Activated CD8-positive, alpha-beta memory T cell treated with anti-CD3 and anti-CD28 coated beads for 48 hours (primary cell): ENCODE measurements at regions not wholly inside any gene's neighbourhood (a gene's known extent, or its start where the extent isn't known, plus 50 kb on each side); places are given as distances from the start of the nearest gene placed in this dataset.
"Not testable (repeated sequence)": the region's sequence is repeated elsewhere in the genome, so short reads cannot be mapped to it uniquely, and the experiment has no call there.

Experiments
- DNase-seq, 3 experiments: peaks; one replicate each; pipeline ENCODE4 v3.0.0-alpha.2; 2020; ENCODE audit warnings: low read depth in 2 of 3, low spot score in 2 of 3

DNA sequence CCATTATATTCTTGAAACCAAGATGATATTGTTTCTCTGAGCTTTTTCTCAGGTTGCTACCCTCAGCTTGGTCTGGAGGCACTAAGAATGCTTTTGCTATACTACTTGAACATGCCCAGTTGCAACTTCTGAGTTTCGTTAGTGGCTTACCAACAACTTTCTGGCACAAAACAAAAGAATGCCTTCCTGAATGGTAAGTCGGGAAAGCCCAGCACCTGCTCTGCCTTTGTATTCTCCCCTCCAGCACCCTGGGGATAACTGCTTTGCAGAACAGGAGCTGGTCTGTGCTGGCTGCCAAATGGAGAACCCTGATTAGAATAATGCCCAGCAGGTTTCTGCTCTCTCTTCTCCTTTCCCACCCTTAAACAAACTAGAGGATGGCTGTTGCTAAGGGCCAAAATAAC is 149.3 kb downstream of the TGFB2 start:
- no peak for DNase-seq

- DNase-seq, result no peak
These were observed 150.8 kb downstream of the TGFB2 start for GRCh38 chr1:218495931-218496330.

- no peak for DNase-seq
These were observed 151.4 kb downstream of the TGFB2 start for GRCh38 chr1:218496561-218496960.

DNA sequence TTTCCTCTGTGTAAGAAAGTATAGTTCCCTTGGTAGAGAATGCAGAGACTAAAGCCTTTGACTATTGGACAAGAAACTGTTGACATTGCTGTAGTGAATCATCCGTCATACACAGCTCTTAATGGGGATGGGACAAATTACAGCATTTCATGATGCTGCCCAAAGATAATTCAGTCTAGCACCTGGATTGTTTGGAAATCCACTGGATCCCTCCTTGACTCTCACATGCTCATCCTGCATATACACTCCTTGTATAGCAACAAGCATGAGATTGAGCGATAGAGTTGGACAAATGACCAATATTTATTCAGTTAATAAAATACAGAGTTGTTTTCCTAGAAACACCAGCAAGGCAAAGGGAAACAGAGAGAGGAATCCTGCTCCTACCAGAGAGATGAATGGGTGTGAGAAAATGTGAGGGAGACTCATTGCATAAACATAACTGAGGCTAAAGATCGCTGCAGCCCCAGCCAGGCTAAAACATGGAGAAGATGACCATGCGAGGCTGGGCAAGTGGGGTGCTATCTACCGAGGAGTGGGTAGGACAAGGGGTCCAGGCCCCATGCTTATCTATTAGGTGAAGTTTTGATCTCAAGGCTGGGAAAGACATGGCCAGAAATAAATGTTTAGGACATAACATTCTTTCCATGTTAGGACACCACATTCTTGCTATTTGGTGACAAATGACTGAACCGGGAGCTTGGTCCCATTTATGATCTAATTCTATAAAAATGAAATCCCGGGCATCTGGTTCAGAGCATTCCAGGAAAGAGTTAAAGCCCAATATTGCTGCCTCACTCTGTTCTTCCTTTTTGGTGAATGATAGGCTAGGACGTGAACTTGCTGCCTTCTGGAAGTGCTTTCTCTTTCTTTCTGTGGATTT is 153.2 kb downstream of the TGFB2 start:
- DNase-seq, result no peak

- no peak for DNase-seq
These were observed 154.0 kb downstream of the TGFB2 start for GRCh38 chr1:218499011-218499691.

DNA sequence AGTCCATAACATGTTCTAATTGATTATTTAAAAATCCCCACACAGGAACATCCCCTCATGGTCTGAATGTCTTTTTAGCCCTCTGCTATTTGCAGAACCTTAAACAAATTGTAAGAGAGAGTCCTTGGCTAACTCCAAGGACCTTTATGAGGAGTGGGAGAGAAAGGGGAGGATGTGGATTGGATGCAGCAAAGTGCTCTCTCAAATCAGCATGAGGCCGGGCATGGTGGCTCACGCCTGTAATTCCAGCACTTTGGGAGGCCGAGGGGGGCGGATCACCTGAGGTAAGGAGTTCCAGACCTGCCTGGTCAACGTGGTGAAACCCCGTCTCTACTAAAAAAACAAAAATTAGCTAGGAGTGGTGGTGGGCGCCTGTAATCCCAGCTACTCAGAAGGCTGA is 154.8 kb downstream of the TGFB2 start:
- no peak for DNase-seq

DNA sequence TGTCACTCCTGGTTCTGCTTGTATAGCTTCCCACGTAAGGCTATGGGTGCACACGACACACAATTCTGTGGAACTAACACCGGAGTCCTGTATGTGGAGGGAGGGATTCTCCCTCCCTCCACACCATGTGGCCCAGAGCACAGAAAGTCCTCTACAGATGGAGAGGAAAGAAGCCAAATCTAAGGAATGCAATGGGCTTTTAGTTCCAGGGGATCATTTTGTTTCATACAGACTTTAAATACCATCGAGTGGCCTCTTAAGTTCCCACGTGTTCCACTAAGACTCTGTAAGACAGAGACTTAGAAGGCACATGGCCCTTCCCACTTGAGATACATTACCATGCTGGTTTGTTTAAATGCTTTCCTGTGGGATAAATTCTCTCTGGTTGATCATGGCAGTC is 156.0 kb downstream of the TGFB2 start:
- no peak for DNase-seq

DNA sequence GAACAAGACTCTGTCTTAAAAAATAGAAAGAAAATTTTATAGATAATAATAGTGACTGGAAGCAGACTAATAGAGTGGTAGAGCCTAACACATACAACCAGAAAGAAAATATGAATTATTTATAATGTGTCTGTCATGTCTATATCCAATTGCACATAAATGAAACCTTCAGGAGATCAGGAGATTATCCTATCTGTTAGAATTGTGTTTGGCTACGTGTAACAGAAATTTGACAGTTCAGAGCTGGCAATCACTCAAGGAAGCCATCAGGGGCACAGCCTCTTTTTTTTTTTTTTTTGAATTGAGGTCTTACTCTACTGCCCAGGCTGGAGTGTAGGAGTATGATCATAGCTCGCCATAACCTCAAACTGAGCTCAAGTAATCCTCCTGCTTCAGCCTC is 157.2 kb downstream of the TGFB2 start:
- DNase-seq, result no peak

DNA sequence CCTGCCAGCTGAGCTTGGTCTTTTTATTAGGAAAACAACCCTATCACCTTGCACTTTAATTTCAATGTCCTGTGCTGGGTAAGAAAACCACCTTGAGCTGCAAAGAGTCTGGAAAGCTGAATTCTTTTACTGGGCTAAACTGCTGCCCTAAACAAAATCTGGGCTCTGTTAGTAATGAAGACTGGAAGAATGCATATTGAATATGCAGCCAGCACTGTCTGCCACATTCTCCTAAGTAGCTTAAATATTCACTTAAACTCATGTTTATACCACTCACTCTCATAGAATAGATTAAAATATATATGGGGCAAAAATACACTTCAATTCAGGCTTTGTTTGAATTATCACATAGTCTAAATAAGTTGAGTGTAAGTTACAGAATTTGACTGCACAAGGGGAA is 158.0 kb downstream of the TGFB2 start:
- DNase-seq, result no peak

DNA sequence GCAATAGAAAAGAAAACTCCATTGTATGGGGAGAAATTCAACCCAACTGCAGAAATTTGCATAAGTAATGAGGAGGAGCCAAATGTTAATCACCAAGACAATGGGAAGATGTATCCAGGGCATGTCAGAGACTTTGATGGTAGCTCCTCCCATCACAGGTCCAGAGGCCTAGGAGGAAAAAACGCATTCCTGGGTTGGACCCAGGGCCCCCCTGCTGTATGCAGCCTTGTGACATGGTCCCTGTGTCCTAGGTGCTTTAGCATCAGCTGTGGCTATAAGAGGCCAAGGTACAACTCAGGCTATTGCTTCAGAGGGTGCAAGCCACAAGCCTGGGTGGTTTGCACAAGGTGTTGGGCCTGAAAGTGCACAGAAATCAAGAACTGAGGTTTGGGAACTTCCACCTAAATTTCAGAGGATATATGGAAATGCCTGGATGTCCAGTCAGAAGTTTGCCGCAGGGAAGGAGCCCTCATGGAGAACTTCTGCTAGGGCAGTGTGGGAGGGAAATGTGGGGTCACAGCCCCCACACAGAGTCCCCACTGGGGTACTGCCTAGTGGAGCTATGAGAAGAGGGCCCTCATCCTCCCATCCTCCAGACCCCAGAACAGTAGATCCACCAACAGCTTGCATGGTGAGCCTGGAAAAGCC is 162.3 kb downstream of the TGFB2 start:
- DNase-seq, result no peak

GRCh38 chr1:218510153-218510772 is 165.1 kb downstream of the TGFB2 start:
- DNase-seq, result no peak

DNA sequence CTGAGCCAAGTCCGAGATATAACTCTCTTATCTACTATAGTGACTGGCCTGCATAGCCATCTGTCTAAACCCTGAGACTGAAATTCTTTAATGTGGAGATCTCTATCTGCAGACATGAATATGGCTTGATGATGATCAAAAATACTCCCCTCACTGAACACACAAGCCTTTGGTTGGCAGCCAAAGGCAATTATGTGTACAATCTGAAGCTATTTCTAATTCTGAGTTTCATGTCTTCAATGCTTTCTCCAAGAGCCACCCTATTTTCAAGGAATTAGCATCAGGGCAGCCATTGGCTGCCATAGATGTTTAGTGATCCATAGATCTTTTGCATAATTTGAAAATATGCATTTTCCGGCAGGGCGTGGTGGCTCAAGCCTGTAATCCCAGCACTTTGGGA is 168.2 kb downstream of the TGFB2 start:
- no peak for DNase-seq

- DNase-seq, result no peak
These were observed 169.6 kb downstream of the TGFB2 start for GRCh38 chr1:218514689-218515088.

GRCh38 chr1:218516526-218516925 is 171.4 kb downstream of the TGFB2 start:
- DNase-seq, result no peak

GRCh38 chr1:218517459-218517858 is 172.3 kb downstream of the TGFB2 start:
- DNase-seq, result no peak

DNA sequence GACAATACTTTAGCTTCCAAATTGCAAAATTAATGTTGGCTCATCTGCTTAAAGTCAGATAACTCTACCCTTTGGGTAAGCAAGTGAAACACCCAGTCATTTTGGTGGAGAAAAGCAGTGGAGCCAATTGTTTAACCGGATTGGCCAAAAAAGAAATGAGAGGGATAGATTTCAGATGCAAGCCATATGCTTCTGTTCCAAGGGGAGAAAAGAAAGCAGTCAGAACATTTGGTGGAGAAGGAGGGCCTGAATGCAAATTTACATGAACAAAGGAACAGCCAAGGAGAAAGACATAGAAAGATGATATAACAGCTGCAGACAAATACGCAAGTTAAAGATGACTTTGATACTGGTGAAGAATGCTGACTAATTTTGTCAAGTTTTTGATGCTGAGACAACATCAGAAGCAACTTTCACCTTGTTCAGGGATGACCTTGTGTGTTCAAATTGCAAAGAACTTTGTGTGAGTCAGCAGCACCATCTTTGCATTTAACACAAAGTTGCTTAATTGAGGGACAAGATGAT is 173.1 kb downstream of the TGFB2 start:
- DNase-seq, result no peak

- DNase-seq, result not testable (repeated sequence)
These were observed 175.5 kb downstream of the TGFB2 start for GRCh38 chr1:218520646-218521045.

DNA sequence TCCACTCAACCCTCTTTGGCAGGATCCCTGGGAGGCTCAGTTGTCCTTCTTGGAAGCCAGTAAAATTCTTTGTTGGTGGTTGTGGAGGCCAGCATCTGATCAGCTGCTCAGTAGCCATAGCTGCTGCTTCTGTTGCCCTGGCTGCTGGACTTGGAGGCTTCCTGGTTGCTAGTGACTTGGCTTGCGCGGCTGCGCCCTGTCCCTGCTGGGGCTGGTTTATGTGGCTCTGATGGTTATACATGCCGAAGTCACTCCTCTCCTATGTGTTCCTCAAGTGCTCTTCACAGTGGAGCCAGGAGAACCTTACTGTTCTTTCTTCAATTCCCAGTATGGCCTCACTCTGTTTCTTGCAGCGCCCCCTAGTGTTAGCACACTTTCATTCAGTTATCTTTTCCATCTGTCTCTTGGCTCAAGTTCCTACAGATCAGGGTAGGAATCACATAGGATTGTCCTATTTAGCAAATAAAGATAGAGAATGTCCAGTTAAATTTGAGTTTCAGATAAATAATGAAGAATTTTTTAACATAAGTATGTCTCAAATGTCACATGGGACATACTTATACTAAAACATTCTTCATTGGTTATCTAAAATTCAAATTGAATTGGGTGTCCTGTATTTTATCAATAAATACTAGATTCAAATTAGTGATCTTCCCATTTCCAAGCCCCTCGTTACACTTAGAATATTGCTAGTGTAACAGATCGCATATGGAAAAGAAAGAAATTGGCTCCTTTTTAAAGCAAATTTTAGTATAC is 176.5 kb downstream of the TGFB2 start:
- DNase-seq, result peak in 2 of 3 experiments; percentile 9 to 21

- no peak for DNase-seq
These were observed 179.4 kb downstream of the TGFB2 start for GRCh38 chr1:218524526-218524925.

GRCh38 chr1:218525031-218525430 is 179.9 kb downstream of the TGFB2 start:
- DNase-seq, result no peak
